ENCODE measurements at regions not wholly inside any gene's neighbourhood (a gene's known extent, or its start where the extent isn't known, plus 50 kb on each side); places are given as distances from the start of the nearest gene placed in this dataset.

DNA sequence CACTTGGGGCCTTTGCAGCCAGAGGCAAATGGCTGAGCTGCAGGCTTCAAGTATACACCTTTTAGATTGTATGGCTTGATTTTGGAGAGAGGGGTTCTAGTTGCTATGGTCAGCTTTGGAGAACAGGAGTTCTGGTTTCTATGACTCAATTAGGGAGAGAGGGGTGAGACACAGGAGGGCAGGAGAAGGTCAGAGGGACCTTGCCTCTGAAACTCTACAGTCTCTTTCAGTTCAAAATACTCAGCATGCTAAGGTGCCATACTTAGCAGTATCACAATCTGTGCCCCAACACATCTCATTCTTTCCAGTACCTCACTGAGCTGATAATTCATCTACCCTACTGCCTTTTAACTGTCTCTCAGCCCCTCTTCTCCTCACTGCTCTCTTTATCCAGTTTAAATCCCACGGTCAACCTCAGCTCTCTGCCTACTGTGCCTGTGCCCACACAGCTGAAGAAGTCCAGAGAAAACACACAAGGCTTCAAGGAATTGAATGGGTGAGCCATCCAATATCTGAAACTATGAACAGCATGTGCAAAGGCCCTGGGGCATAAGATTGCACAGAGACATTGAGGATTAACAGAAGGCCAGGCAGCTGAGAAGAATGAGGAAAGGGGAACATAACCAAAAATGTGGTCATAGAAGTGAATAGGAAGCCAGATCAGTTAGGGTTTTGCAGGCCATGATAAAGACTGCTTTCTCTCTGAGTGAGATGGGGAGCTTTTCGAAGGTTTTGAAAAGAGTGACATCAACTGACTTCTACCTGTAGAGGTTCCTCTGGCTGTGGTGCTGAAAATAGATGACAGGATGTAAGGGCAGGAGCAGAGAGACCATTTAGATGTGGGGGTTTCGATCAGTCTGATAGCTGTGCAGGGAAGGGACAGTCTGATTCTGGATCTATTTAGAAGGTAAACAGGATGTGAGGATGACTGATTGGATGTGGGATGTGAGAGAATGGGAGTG is 54.5 kb upstream of the C3orf80 start:
- no peak for DNase-seq

DNA sequence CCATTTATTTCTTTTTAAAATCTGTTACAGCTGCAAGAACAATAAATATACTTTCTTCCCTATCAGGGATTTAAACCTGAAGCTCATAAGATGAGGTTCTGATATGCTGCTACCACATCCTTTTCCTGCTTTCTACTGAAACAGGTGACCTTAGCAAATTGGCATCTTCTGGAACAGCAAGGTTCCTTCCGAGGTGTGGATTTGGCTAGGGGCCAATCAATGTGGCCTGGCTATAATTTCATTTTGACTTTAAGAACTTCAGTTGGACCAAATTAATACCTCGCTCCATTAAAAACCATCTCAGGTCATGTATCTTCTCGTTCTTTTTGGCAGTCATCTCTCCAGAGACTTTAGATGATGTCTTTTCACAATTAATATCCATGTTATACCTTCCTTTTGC is 53.4 kb upstream of the C3orf80 start:
- DNase-seq, result no peak

DNA sequence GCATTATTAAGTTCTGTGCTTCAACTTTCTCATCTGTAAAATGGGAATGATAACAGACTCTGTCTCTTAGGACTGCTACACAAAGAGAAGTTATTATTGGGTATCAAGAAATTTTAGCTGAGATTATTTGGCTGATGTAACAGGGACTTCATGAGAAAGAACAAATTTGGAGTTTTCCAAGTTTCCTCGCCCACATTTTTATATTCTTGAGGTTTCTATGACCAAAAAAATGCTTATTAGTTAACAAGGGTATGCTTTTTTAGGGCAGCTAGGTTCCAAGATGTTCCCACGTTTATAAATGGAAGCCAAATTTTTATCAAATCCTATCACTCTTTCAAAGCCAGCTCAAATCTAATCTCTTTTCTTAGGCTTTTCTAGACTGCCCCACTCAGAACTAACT is 50.6 kb upstream of the C3orf80 start:
- DNase-seq, result no peak

All from NCI-H1436 (cell line).